ENCODE measurements at regions not wholly inside any gene's neighbourhood (a gene's known extent, or its start where the extent isn't known, plus 50 kb on each side); places are given as distances from the start of the nearest gene placed in this dataset.

GRCh38 chr10:78968300-78968942, 100.3 kb upstream of the ZMIZ1 start:
- no peak for TF ChIP-seq EZH2phosphoT487 (IDR thresholded peaks at IDR 0.05; ENCODE audit: borderline replicate concordance, low read depth, low read length)
- TF ChIP-seq, protein P1, sequence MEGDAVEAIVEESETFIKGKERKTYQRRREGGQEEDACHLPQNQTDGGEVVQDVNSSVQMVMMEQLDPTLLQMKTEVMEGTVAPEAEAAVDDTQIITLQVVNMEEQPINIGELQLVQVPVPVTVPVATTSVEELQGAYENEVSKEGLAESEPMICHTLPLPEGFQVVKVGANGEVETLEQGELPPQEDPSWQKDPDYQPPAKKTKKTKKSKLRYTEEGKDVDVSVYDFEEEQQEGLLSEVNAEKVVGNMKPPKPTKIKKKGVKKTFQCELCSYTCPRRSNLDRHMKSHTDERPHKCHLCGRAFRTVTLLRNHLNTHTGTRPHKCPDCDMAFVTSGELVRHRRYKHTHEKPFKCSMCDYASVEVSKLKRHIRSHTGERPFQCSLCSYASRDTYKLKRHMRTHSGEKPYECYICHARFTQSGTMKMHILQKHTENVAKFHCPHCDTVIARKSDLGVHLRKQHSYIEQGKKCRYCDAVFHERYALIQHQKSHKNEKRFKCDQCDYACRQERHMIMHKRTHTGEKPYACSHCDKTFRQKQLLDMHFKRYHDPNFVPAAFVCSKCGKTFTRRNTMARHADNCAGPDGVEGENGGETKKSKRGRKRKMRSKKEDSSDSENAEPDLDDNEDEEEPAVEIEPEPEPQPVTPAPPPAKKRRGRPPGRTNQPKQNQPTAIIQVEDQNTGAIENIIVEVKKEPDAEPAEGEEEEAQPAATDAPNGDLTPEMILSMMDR (conservative IDR thresholded peaks at IDR 0.05; ENCODE audit: low read length): no peak

All from OCI-LY7 (cell line).